Chondrocyte (in vitro differentiated cells): ENCODE measurements at regions not wholly inside any gene's neighbourhood (a gene's known extent, or its start where the extent isn't known, plus 50 kb on each side); places are given as distances from the start of the nearest gene placed in this dataset.
A peak's percentile ranks its signal among the peaks of the same experiment; 100 is the strongest.

Experiments used
- DNase-seq: peaks from one replicate; pipeline ENCODE4 v3.0.0; 2021; ENCODE audit warnings: mixed read lengths, low spot score
- H3K27ac Mint-ChIP-seq: one replicate; pipeline ENCODE4 v1.8.0; 2021; ENCODE audit warnings: mild to moderate bottlenecking, moderate library complexity, mixed read lengths; ENCODE audit not compliant: unreplicated experiment
- H3K27me3 Mint-ChIP-seq: 2 replicates; pipeline ENCODE4 v1.8.0; 2021; ENCODE audit warnings: low read depth, mixed read lengths
- H3K36me3 Mint-ChIP-seq: 2 replicates; pipeline ENCODE4 v1.8.0; 2021; ENCODE audit warnings: low read depth, mixed read lengths
- H3K4me1 Mint-ChIP-seq: 2 replicates; pipeline ENCODE4 v1.8.0; 2021; ENCODE audit warnings: low read depth, mild to moderate bottlenecking, mixed read lengths
- H3K4me3 Mint-ChIP-seq: one replicate; pipeline ENCODE4 v1.8.0; 2021; ENCODE audit warnings: mild to moderate bottlenecking, moderate library complexity, mixed read lengths; ENCODE audit not compliant: unreplicated experiment
- H3K9me3 Mint-ChIP-seq: 2 replicates; pipeline ENCODE4 v1.8.0; 2021; ENCODE audit warnings: low read depth, mixed read lengths
- CTCF ChIP-seq: fragments of 200-600 bp; sonication (generic); IDR thresholded peaks from 2 replicates; pipeline ENCODE4 v1.5.0; 2021; ENCODE audit warnings: antibody characterized with exemption, mild to moderate bottlenecking, moderate library complexity

- no peak for DNase-seq
- TF ChIP-seq CTCF = no peak
- Mint-ChIP-seq H3K9me3 (peaks cover 18% of the 10 kb centered on the region), H3K4me1 (no peaks in the 10 kb centered on the region), H3K27me3 (peaks cover 3% of the 10 kb centered on the region), H3K27ac (no peak overlapping the region), H3K4me3 (no peak overlapping the region), H3K36me3 (peaks cover 8% of the 10 kb centered on the region)
Observed at GRCh38 chr9:96038271-96038670, 162.8 kb downstream of the ERCC6L2 start.

GRCh38 chr9:96034553-96035122 is 159.1 kb downstream of the ERCC6L2 start:
- H3K27me3 Mint-ChIP-seq = peaks cover 3% of the 10 kb centered on the region

GRCh38 chr9:96033896-96034295 is 158.4 kb downstream of the ERCC6L2 start:
- peaks cover 17% of the 10 kb centered on the region for H3K4me1 Mint-ChIP-seq
- peaks cover 8% of the 10 kb centered on the region for H3K36me3 Mint-ChIP-seq
- peaks cover 3% of the 10 kb centered on the region for H3K27me3 Mint-ChIP-seq
- H3K9me3 Mint-ChIP-seq = peaks cover 15% of the 10 kb centered on the region
- no peak overlapping the region for H3K4me3 Mint-ChIP-seq
- DNase-seq = no peak
- no peak for TF ChIP-seq CTCF
- H3K27ac Mint-ChIP-seq = no peak overlapping the region

More at GRCh38 chr9:96034553-96035122, 159.1 kb downstream of the ERCC6L2 start:
- DNase-seq = no peak
- Mint-ChIP-seq H3K36me3 (peaks cover 8% of the 10 kb centered on the region), H3K9me3 (peaks cover 18% of the 10 kb centered on the region), H3K27ac (no peak overlapping the region), H3K4me3 (no peak overlapping the region), H3K4me1 (peaks cover 17% of the 10 kb centered on the region)
- TF ChIP-seq CTCF = no peak

DNA sequence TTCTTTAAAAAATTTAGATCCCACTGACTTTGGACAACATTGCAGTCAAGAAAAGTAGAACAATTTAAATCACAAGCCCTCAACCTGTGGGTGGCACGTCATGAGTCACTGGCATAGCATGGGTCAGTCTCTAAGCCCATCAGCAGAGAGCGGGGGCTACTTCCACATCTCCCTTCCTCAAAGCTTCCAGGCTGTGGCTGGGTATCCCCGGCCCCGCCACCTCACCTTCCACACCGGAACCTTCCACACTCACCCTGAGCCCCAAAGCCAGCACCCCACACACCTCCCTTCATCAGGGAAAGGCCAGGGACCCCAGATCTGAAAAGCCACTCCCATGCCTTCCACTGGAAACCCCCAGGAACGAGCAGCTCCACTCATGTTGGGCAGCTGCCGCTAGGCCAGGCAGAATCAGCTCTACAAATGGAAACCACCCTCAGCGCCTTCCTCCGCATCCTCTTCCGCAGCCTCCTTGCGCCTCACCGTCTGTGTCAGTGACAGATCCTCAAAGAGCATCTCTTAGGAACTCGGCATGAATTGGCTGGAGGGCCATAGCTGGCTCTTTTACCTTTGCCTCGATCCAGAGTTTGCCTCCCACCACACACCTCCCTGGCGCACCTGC is 156.5 kb downstream of the ERCC6L2 start:
- no peaks in the 10 kb centered on the region for H3K36me3 Mint-ChIP-seq
- H3K27ac Mint-ChIP-seq = peak overlapping the region; percentile 89
- DNase-seq = no peak
- H3K4me1 Mint-ChIP-seq = peaks cover 25% of the 10 kb centered on the region
- no peak overlapping the region for H3K4me3 Mint-ChIP-seq
- TF ChIP-seq CTCF = no peak
- peaks cover 11% of the 10 kb centered on the region for H3K27me3 Mint-ChIP-seq
- peaks cover 5% of the 10 kb centered on the region for H3K9me3 Mint-ChIP-seq

GRCh38 chr9:96031366-96031824 is 155.9 kb downstream of the ERCC6L2 start:
- no peak overlapping the region for H3K4me3 Mint-ChIP-seq
- H3K27me3 Mint-ChIP-seq = peaks cover 15% of the 10 kb centered on the region
- no peak for TF ChIP-seq CTCF
- peak overlapping the region; percentile 89 for H3K27ac Mint-ChIP-seq
- H3K9me3 Mint-ChIP-seq = peaks cover 5% of the 10 kb centered on the region
- peaks cover 25% of the 10 kb centered on the region for H3K4me1 Mint-ChIP-seq
- H3K36me3 Mint-ChIP-seq = peaks cover 1% of the 10 kb centered on the region
- no peak for DNase-seq
